GM19239 (cell line): ENCODE measurements at regions not wholly inside any gene's neighbourhood (a gene's known extent, or its start where the extent isn't known, plus 50 kb on each side); places are given as distances from the start of the nearest gene placed in this dataset.
A peak's percentile ranks its signal among the peaks of the same experiment; 100 is the strongest.
"Not testable (repeated sequence)": the region's sequence is repeated elsewhere in the genome, so short reads cannot be mapped to it uniquely, and the experiment has no call there.

Experiments used
- DNase-seq: peaks from one replicate; pipeline ENCODE4 v3.0.0; 2011; ENCODE audit warnings: low spot score; ENCODE audit not compliant: insufficient read length
- FAIRE-seq: peaks from 2 replicates; lab custom pipeline; 2011; peaks lifted over from hg19 to GRCh38; lab: Jason Lieb, UNC

- no peak for DNase-seq
- FAIRE-seq = no peak
Measured at GRCh38 chr9:73056245-73056644, 95.4 kb upstream of the ANXA1 start.

GRCh38 chr9:73054091-73054490 is 97.6 kb upstream of the ANXA1 start:
- FAIRE-seq = no peak

GRCh38 chr9:73053543-73053942 is 98.1 kb upstream of the ANXA1 start:
- no peak for DNase-seq
- FAIRE-seq = no peak

More at GRCh38 chr9:73054091-73054490, 97.6 kb upstream of the ANXA1 start:
- no peak for DNase-seq

- FAIRE-seq (no peak), DNase-seq (no peak)
Measured at GRCh38 chr9:73050887-73051550, 98.2 kb upstream of the ALDH1A1 start.

GRCh38 chr9:73050065-73050816 is 97.4 kb upstream of the ALDH1A1 start:
- FAIRE-seq = no peak
- DNase-seq = no peak

GRCh38 chr9:73049280-73049679 is 96.4 kb upstream of the ALDH1A1 start:
- FAIRE-seq = no peak

GRCh38 chr9:73046769-73047168 is 93.9 kb upstream of the ALDH1A1 start:
- no peak for FAIRE-seq
- DNase-seq = no peak

More at GRCh38 chr9:73049280-73049679, 96.4 kb upstream of the ALDH1A1 start:
- no peak for DNase-seq

GRCh38 chr9:73044776-73045175 is 91.9 kb upstream of the ALDH1A1 start:
- FAIRE-seq, DNase-seq: not testable (repeated sequence)

GRCh38 chr9:73042155-73042554 is 89.3 kb upstream of the ALDH1A1 start:
- DNase-seq = no peak
- no peak for FAIRE-seq

GRCh38 chr9:73039271-73040263 is 86.7 kb upstream of the ALDH1A1 start:
- FAIRE-seq = no peak
- no peak for DNase-seq

- FAIRE-seq (no peak), DNase-seq (no peak)
Measured at GRCh38 chr9:73038613-73039012, 85.8 kb upstream of the ALDH1A1 start.

GRCh38 chr9:73038089-73038509 is 85.2 kb upstream of the ALDH1A1 start:
- no peak for DNase-seq
- no peak for FAIRE-seq

GRCh38 chr9:73037613-73038012 is 84.8 kb upstream of the ALDH1A1 start:
- no peak for FAIRE-seq
- DNase-seq = no peak

- FAIRE-seq (no peak), DNase-seq (no peak)
Measured at GRCh38 chr9:73034962-73035361, 82.1 kb upstream of the ALDH1A1 start.

- FAIRE-seq = no peak
- no peak for DNase-seq
Measured at GRCh38 chr9:73031350-73031749, 78.5 kb upstream of the ALDH1A1 start.

- DNase-seq = no peak
- FAIRE-seq = no peak
Measured at GRCh38 chr9:73030370-73031030, 77.6 kb upstream of the ALDH1A1 start.

- DNase-seq (no peak), FAIRE-seq (peak; percentile 8)
Measured at GRCh38 chr9:73029346-73029745, 76.5 kb upstream of the ALDH1A1 start.

- FAIRE-seq (peak; percentile 49), DNase-seq (no peak)
Measured at GRCh38 chr9:73026375-73026774, 73.5 kb upstream of the ALDH1A1 start.

- no peak for DNase-seq
- no peak for FAIRE-seq
Measured at GRCh38 chr9:73024601-73025034, 71.8 kb upstream of the ALDH1A1 start.

GRCh38 chr9:73023025-73023541 is 70.2 kb upstream of the ALDH1A1 start:
- DNase-seq = no peak
- FAIRE-seq = peak; percentile 73
